NB4 (cell line): ENCODE measurements at regions not wholly inside any gene's neighbourhood (a gene's known extent, or its start where the extent isn't known, plus 50 kb on each side); places are given as distances from the start of the nearest gene placed in this dataset.

Experiments used
- CTCF ChIP-seq: IDR thresholded peaks from one replicate; pipeline ENCODE4 v1.5.1; 2012; ENCODE audit warnings: low read depth, low read length
- MAX ChIP-seq: IDR thresholded peaks from 2 replicates; pipeline ENCODE4 v1.6.1; 2011; ENCODE audit warnings: low read depth, low read length
- MYC ChIP-seq: IDR thresholded peaks from 2 replicates; pipeline ENCODE4 v1.6.1; 2011; ENCODE audit warnings: low read depth, low read length
- POLR2A ChIP-seq: IDR thresholded peaks from 2 replicates; pipeline ENCODE4 v1.6.1; 2011; ENCODE audit warnings: mild to moderate bottlenecking; ENCODE audit not compliant: insufficient read length; ENCODE audit errors: extremely low read depth

- no peak for TF ChIP-seq CTCF
- no peak for TF ChIP-seq POLR2A
- TF ChIP-seq MAX = no peak
- TF ChIP-seq MYC = no peak
Observed at GRCh38 chr1:219269171-219269570, 95.5 kb downstream of the LYPLAL1 start.
